Astrocyte (in vitro differentiated cells and primary cell): ENCODE measurements at regions not wholly inside any gene's neighbourhood (a gene's known extent, or its start where the extent isn't known, plus 50 kb on each side); places are given as distances from the start of the nearest gene placed in this dataset.

ENCODE experiments used
- CTCF ChIP-seq: IDR thresholded peaks from 2 replicates; pipeline ENCODE4 v1.5.1; 2011; ENCODE audit warnings: low read depth, mild to moderate bottlenecking, inconsistent platforms, low read length, moderate library complexity; ENCODE audit not compliant: insufficient read depth
- EZH2 ChIP-seq: IDR thresholded peaks from 2 replicates; pipeline ENCODE4 v1.6.1; 2012; ENCODE audit warnings: mild to moderate bottlenecking, low read length, inconsistent platforms; ENCODE audit not compliant: insufficient read depth

GRCh38 chr17:33955461-33955860 lies 299.6 kb upstream of the CCL2 start:
- no peak for TF ChIP-seq CTCF
- no peak for TF ChIP-seq EZH2
